OCI-LY7 (cell line): ENCODE measurements at regions not wholly inside any gene's neighbourhood (a gene's known extent, or its start where the extent isn't known, plus 50 kb on each side); places are given as distances from the start of the nearest gene placed in this dataset.

ENCODE experiments used
- BruUV-seq: library from RNA; stranded (reverse); fragments of 400-500 nt; replicated peaks from 2 replicates; lab custom pipeline; 2021; lab: Mats Ljungman, UMichigan
- CTCF ChIA-PET: fragments of 300-600 bp; sonication (Branson Sonifier 250); formaldehyde crosslinking; loops from one replicate; lab custom pipeline; 2022; ENCODE audit warnings: antibody characterized with exemption; ENCODE audit not compliant: unreplicated experiment; lab: Charles Lee
- POLR2A ChIA-PET: fragments of 300-600 bp; sonication (Branson Sonifier 250); formaldehyde crosslinking; loops from one replicate; lab custom pipeline; 2022; ENCODE audit warnings: antibody characterized with exemption; lab: Charles Lee
- DNase-seq: peaks from one replicate; pipeline ENCODE4 v3.0.0-alpha.2; 2015; ENCODE audit warnings: low spot score
- H2AFZ ChIP-seq: fragments of 200-600 bp; sonication (generic), shearing (Covaris generic); 2 replicates; pipeline ENCODE4 v1.6.1; 2014; ENCODE audit warnings: mild to moderate bottlenecking, antibody characterized with exemption, low read length, moderate library complexity
- H3K27ac ChIP-seq: fragments of 200-600 bp; sonication (generic); 2 replicates; pipeline ENCODE4 v1.5.1; 2014; ENCODE audit warnings: mixed run types, low read depth, mild to moderate bottlenecking, moderate library complexity, low read length, inconsistent platforms; ENCODE audit not compliant: poor library complexity, severe bottlenecking
- H3K36me3 ChIP-seq: fragments of 200-600 bp; sonication (generic); 2 replicates; pipeline ENCODE4 v1.6.1; 2014; ENCODE audit warnings: mild to moderate bottlenecking, antibody characterized with exemption, low read length, moderate library complexity, mixed read lengths; ENCODE audit not compliant: insufficient read depth
- H3K4me1 ChIP-seq: fragments of 200-600 bp; sonication (generic); 2 replicates; pipeline ENCODE4 v1.5.1; 2014; ENCODE audit warnings: mild to moderate bottlenecking, low read length; ENCODE audit not compliant: insufficient read depth, poor library complexity, severe bottlenecking
- H3K4me2 ChIP-seq: fragments of 200-600 bp; sonication (generic); 2 replicates; pipeline ENCODE4 v1.6.1; 2014; ENCODE audit warnings: mild to moderate bottlenecking, low read length
- H3K4me3 ChIP-seq: fragments of 200-600 bp; sonication (generic); 2 replicates; pipeline ENCODE4 v1.5.1; 2014; ENCODE audit warnings: mild to moderate bottlenecking, low read depth, low read length; ENCODE audit not compliant: poor library complexity, severe bottlenecking
- H3K79me2 ChIP-seq: fragments of 200-600 bp; sonication (generic); 2 replicates; pipeline ENCODE4 v1.6.1; 2016; ENCODE audit warnings: low read depth, mild to moderate bottlenecking, low read length, moderate library complexity, mixed read lengths; ENCODE audit not compliant: insufficient read depth
- H3K9me2 ChIP-seq: fragments of 200-600 bp; sonication (generic); 2 replicates; pipeline ENCODE4 v1.6.1; 2016; ENCODE audit warnings: mild to moderate bottlenecking, low read length, mixed read lengths; ENCODE audit not compliant: insufficient read depth
- H3K9me3 ChIP-seq: fragments of 200-600 bp; sonication (generic); 2 replicates; pipeline ENCODE4 v1.6.1; 2014; ENCODE audit warnings: mild to moderate bottlenecking, mixed run types, low read length, mixed read lengths
- H4K20me1 ChIP-seq: fragments of 200-600 bp; sonication (generic); 2 replicates; pipeline ENCODE4 v1.6.1; 2014; ENCODE audit warnings: mild to moderate bottlenecking, antibody characterized with exemption, low read length, moderate library complexity, mixed read lengths; ENCODE audit not compliant: insufficient read depth
- EZH2phosphoT487 ChIP-seq: fragments of 200-600 bp; sonication (generic); IDR thresholded peaks from 2 replicates; pipeline ENCODE4 v1.6.1; 2018; ENCODE audit warnings: low read depth, borderline replicate concordance, mild to moderate bottlenecking, mixed run types, antibody characterized with exemption, low read length, moderate library complexity, mixed read lengths
- intact Hi-C: fragments of 100-400 bp; cut with micrococcal nuclease; formaldehyde crosslinking; loops from one replicate; pipeline ENCODE4 v1.10.0; 2022; ENCODE audit not compliant: unreplicated experiment
- TF ChIP-seq, protein P1 (sequence below): fragments of 200-600 bp; sonication (generic); conservative IDR thresholded peaks from 2 replicates; pipeline ENCODE4 v1.5.1; 2014; ENCODE audit warnings: mild to moderate bottlenecking, antibody characterized with exemption, low read length, moderate library complexity, mixed read lengths

DNA sequence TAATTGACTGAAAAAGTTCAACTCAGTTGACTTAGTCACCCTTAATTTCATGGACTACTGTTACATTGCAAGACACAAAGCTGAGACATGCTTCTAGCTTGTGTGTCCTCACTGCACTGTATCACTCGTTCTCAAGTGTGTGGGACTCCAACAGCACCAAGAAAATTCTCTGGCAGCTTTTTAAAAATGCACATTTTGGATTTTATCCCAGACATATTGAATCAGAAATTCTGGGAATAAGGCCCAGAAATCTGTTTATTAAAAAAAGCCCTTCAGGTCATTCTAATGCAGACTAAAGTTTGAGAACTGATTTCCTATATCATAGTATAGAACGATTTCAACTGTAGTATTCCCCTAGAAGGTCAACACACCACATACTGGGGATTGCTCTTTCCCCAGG lies 1485.3 kb downstream of the PCDH9 start:
- H3K9me3 ChIP-seq = no peaks in the 10 kb centered on the region
- intact Hi-C loops = no loop called here
- no peak for DNase-seq
- POLR2A ChIA-PET = interaction anchor here (0.5 to 0.7 kb wide), 2 partner anchors 8 to 124 kb away, joined by 3 to 4 read pairs; no protein-coding TSS in a partner anchor
- no peaks in the 10 kb centered on the region for H3K9me2 ChIP-seq
- no peaks in the 10 kb centered on the region for H3K36me3 ChIP-seq
- CTCF ChIA-PET = no interaction called here
- H3K4me1 ChIP-seq = no peaks in the 10 kb centered on the region
- H3K4me2 ChIP-seq = no peak overlapping the region
- H3K27ac ChIP-seq = no peak overlapping the region
- no peak for TF ChIP-seq EZH2phosphoT487
- TF ChIP-seq, protein P1, sequence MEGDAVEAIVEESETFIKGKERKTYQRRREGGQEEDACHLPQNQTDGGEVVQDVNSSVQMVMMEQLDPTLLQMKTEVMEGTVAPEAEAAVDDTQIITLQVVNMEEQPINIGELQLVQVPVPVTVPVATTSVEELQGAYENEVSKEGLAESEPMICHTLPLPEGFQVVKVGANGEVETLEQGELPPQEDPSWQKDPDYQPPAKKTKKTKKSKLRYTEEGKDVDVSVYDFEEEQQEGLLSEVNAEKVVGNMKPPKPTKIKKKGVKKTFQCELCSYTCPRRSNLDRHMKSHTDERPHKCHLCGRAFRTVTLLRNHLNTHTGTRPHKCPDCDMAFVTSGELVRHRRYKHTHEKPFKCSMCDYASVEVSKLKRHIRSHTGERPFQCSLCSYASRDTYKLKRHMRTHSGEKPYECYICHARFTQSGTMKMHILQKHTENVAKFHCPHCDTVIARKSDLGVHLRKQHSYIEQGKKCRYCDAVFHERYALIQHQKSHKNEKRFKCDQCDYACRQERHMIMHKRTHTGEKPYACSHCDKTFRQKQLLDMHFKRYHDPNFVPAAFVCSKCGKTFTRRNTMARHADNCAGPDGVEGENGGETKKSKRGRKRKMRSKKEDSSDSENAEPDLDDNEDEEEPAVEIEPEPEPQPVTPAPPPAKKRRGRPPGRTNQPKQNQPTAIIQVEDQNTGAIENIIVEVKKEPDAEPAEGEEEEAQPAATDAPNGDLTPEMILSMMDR = no peak
- no peaks in the 10 kb centered on the region for H3K79me2 ChIP-seq
- H3K4me3 ChIP-seq = no peak overlapping the region
- no peaks in the 10 kb centered on the region for H4K20me1 ChIP-seq
- no TSS peak for BruUV-seq
- no peak overlapping the region for H2AFZ ChIP-seq

DNA sequence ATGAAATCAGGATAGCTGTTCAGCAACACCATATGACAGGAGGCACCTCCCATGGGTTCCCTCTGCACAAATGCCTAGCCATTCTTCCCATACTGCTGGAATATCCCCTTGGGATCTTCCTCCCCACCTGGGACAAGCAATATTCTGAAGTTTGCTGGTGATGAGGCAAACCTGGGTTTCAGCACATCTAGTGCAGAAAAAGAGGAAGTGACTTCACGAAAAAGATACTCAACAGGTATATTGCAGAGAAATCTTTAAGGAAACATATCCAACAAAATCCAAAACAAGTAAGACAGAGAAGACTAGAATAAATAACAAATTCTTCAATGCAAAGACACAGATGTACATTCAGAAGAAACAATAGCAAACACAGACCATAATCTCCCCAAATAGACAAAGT lies 1497.0 kb downstream of the PCDH9 start:
- H3K9me2 ChIP-seq = no peaks in the 10 kb centered on the region

DNA sequence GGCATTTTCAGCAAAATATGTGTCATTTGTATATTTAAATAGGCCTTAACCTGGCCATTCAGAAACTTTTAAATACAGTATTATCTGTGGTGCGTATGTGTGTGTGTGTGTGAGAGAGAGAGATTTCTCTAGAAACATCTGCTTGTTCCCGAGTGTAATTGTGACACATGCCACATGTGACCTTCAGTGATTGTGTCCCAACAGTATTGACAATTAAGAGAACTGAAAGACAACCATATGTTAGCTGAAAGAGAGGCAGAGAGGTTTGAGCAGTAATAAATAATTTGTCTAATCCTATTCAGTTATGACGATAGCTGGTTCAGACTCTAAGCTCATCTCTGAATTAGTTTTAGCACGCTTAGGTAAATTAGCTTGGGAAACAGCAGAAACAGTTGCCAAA lies 1503.1 kb downstream of the PCDH9 start:
- Histone ChIP-seq H3K9me3 (no peaks in the 10 kb centered on the region), H3K4me3 (no peak overlapping the region), H3K4me2 (no peak overlapping the region), H3K36me3 (no peaks in the 10 kb centered on the region), H3K79me2 (no peaks in the 10 kb centered on the region), H2AFZ (no peak overlapping the region), H3K9me2 (no peaks in the 10 kb centered on the region), H3K4me1 (no peaks in the 10 kb centered on the region), H3K27ac (no peak overlapping the region), H4K20me1 (no peaks in the 10 kb centered on the region)
- CTCF ChIA-PET = no interaction called here
- POLR2A ChIA-PET = no interaction called here
- BruUV-seq = no TSS peak
- intact Hi-C loops = no loop called here
- no peak for TF ChIP-seq EZH2phosphoT487
- TF ChIP-seq, protein P1 = no peak
- DNase-seq = no peak

More for the DNA sequence above, 1497.0 kb downstream of the PCDH9 start:
- H4K20me1 ChIP-seq = no peaks in the 10 kb centered on the region
- POLR2A ChIA-PET = interaction anchor here (0.6 kb wide), 1 partner anchor 165 kb away, joined by 3 read pairs; no protein-coding TSS in a partner anchor
- no peak overlapping the region for H3K4me2 ChIP-seq
- DNase-seq = no peak
- H3K4me3 ChIP-seq = no peak overlapping the region
- H3K9me3 ChIP-seq = no peaks in the 10 kb centered on the region
- H3K27ac ChIP-seq = no peak overlapping the region
- CTCF ChIA-PET = no interaction called here
- no peaks in the 10 kb centered on the region for H3K79me2 ChIP-seq
- no peak for TF ChIP-seq EZH2phosphoT487
- TF ChIP-seq, protein P1 = no peak
- no peaks in the 10 kb centered on the region for H3K36me3 ChIP-seq
- no peak overlapping the region for H2AFZ ChIP-seq
- no peaks in the 10 kb centered on the region for H3K4me1 ChIP-seq
- intact Hi-C loops = no loop called here
- BruUV-seq = no TSS peak
